Kidney glomerular epithelial cell (primary cell): ENCODE measurements at regions not wholly inside any gene's neighbourhood (a gene's known extent, or its start where the extent isn't known, plus 50 kb on each side); places are given as distances from the start of the nearest gene placed in this dataset.
A peak's percentile ranks its signal among the peaks of the same experiment; 100 is the strongest.

Experiments
- DNase-seq: peaks from one replicate; lab custom pipeline; 2025; lab: John Stamatoyannopoulos, UW

DNA sequence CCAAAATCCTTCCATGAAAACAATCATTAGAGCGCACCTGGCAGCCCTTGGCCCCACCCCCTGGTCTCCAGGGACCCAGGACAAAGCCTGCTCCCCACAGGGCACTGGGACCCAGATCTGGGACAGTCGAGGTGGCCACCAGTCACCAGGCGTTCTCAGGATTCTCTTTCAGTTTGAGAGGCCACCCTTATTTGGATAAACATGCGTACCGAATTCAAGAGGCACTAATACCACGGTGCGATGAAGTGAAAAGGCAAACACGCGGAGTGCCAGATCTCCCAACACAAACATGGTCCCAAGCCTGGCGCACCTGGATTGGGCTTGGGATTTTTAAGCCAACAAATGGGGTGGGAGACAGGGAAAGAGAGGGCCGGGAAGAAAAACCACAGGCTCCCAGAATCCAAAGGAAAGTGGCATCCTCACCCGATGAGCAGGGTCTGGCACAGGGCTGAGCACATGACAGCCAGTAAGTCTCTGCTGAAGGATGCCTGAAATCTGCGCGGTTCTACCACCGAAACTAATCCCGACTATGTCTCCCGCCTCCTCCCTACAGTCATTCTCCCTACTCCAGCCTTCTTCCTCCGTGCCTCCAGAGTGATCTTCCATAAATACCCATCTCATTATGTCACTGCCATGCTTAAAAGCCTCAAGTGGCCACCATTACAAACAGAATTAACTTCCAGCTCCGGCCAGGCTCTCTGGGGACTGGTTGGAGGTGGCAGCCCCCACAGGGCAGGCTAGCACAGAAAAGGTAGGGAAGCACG is 60.9 kb upstream of the KLHL29 start:
- DNase-seq = no peak

DNA sequence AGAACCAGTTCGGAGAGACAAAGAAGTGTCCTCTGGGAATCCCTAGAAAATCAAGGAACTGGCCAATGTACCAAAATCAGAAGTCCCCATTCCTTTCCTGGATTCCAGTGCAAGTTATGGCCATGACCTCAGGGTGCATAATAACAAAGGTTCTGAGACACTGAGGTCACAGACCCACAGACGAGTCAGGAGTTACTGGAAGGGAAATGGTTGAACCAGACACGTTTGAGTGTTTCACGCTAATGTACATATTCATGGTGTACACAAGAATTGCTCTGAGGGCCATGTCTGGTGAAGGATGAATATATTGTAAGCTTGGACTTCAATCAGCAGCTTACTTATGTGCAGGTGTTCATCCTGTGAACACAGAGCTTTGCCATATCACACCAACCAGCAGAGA is 58.6 kb upstream of the KLHL29 start:
- DNase-seq = no peak

- no peak for DNase-seq
These were observed 57.6 kb upstream of the KLHL29 start for GRCh38 chr2:23327416-23327815.

DNA sequence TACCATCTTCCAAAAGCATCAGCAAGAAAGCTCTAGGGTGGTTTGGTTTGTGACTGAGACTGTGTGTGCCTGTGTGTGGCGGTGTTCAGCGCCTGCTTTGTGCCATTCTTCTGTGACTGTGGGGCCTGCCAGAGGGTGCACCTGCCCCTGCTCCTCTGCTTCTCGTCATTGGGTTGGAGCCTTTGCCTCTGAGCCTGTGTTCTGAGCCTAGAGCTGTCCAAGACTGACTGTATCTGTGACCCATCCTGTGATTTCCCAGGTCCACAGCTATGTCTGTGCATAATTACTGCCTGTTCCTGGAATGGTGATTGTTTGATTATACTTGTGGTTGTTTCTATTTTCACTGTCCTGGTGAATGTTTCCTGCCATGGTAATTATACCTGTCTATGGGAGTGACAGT is 57.1 kb upstream of the KLHL29 start:
- no peak for DNase-seq

- DNase-seq = peak; percentile 14
These were observed 54.8 kb upstream of the KLHL29 start for GRCh38 chr2:23330214-23330613.
